ENCODE measurements at regions not wholly inside any gene's neighbourhood (a gene's known extent, or its start where the extent isn't known, plus 50 kb on each side); places are given as distances from the start of the nearest gene placed in this dataset.
"Not testable (repeated sequence)": the region's sequence is repeated elsewhere in the genome, so short reads cannot be mapped to it uniquely, and the experiment has no call there.

DNA sequence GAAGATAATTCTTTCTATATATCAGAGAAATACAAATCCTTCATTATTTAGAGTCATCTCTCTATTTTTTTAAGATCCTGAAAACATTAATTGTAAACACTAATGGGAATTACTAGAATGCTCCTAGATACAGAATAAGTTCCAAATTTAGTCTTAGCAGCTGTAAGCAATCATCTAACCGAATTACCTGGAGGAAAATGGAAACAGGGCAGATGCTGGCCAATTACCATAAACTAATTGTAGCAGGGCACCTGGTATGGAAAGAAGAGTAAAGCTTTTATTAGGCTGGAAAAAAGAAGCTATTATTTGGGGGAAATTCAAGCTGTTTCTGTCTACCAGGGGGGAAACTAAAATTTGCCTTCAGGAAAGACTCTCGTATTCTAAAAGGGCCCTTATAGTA, 257.5 kb downstream of the MMUT start:
- no peaks in the 10 kb centered on the region for H3K4me1 Mint-ChIP-seq

GRCh38 chr6:49202924-49203536, 260.0 kb downstream of the MMUT start:
- Histone ChIP-seq H3K27me3 (ENCODE audit: insufficient read depth, low read length, poor library complexity, severe bottlenecking) (no peaks in the 10 kb centered on the region), H3K36me3 (ENCODE audit: insufficient read depth, low read length) (no peaks in the 10 kb centered on the region), H3K4me1 (ENCODE audit: insufficient read depth, low read length) (no peaks in the 10 kb centered on the region), H3K27ac (ENCODE audit: low read depth, low read length) (no peak overlapping the region), H3K4me3 (ENCODE audit: low read length) (no peak overlapping the region), H3K9me3 (ENCODE audit: low read length) (no peaks in the 10 kb centered on the region)
- H3K4me3 Mint-ChIP-seq = no peak overlapping the region
- ChIA-PET POLR2A (no interaction called here), CTCF (no interaction called here)
- peaks cover 0 to 18% (median 8%) of the 10 kb centered on the region in 5 donors for H3K9me3 Mint-ChIP-seq
- no peaks in the 10 kb centered on the region for H3K4me1 Mint-ChIP-seq
- no peaks in the 10 kb centered on the region for H3K27me3 Mint-ChIP-seq
- no peak overlapping the region for H3K27ac Mint-ChIP-seq
- peaks cover 0 to 1% (median 0%) of the 10 kb centered on the region in 3 donors for H3K36me3 Mint-ChIP-seq
- DNase-seq = no peak

More for the DNA sequence above, 257.5 kb downstream of the MMUT start:
- H3K27ac ChIP-seq (ENCODE audit: low read depth, low read length) = no peak overlapping the region
- H3K4me1 ChIP-seq (ENCODE audit: insufficient read depth, low read length) = no peaks in the 10 kb centered on the region
- Mint-ChIP-seq H3K9me3 (peaks cover 0 to 22% (median 9%) of the 10 kb centered on the region in 5 donors), H3K36me3 (peaks cover 0 to 1% (median 0%) of the 10 kb centered on the region in 3 donors), H3K27me3 (no peaks in the 10 kb centered on the region), H3K4me3 (no peak overlapping the region), H3K27ac (no peak overlapping the region)
- DNase-seq = no peak
- CTCF ChIA-PET = no interaction called here
- H3K9me3 ChIP-seq (ENCODE audit: low read length) = no peaks in the 10 kb centered on the region
- POLR2A ChIA-PET = no interaction called here
- no peaks in the 10 kb centered on the region for H3K36me3 ChIP-seq (ENCODE audit: insufficient read depth, low read length)
- no peaks in the 10 kb centered on the region for H3K27me3 ChIP-seq (ENCODE audit: insufficient read depth, low read length, poor library complexity, severe bottlenecking)
- H3K4me3 ChIP-seq (ENCODE audit: low read length) = no peak overlapping the region

DNA sequence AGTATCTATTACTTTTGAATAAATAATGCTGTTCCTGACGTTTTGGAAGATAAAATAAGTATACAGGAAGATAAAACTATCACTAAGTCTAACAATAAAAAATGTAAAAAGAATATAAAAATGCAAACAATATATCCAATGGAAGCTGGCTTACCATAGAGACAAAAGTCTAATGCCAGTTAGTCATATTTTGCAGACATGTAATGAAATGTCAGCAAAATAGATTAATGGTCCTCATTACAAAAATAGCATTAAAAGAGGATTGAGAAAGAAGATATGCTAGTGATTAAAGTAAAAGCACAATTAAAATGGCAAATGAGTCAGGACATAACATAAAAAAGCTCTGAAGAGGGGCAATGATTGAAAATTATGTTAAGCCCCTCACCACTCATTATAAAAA, 265.0 kb downstream of the MMUT start:
- Mint-ChIP-seq H3K27me3 (no peaks in the 10 kb centered on the region), H3K4me3 (no peak overlapping the region), H3K36me3 (peaks cover 0 to 1% (median 0%) of the 10 kb centered on the region in 3 donors), H3K9me3 (peaks cover 0 to 12% (median 6%) of the 10 kb centered on the region in 5 donors), H3K4me1 (no peaks in the 10 kb centered on the region), H3K27ac (no peak overlapping the region)
- Histone ChIP-seq H3K27ac (ENCODE audit: low read depth, low read length) (no peak overlapping the region), H3K36me3 (ENCODE audit: insufficient read depth, low read length) (no peaks in the 10 kb centered on the region), H3K27me3 (ENCODE audit: insufficient read depth, low read length, poor library complexity, severe bottlenecking) (no peaks in the 10 kb centered on the region), H3K4me3 (ENCODE audit: low read length) (no peak overlapping the region), H3K4me1 (ENCODE audit: insufficient read depth, low read length) (no peaks in the 10 kb centered on the region), H3K9me3 (ENCODE audit: low read length) (no peaks in the 10 kb centered on the region)
- POLR2A ChIA-PET = no interaction called here
- CTCF ChIA-PET = no interaction called here
- no peak for DNase-seq

- CTCF ChIA-PET; H3K4me3 ChIP-seq (ENCODE audit: low read length); POLR2A ChIA-PET; H3K27me3 Mint-ChIP-seq; H3K4me3 Mint-ChIP-seq; H3K27ac ChIP-seq (ENCODE audit: low read depth, low read length); H3K36me3 Mint-ChIP-seq; DNase-seq; H3K27me3 ChIP-seq (ENCODE audit: insufficient read depth, low read length, poor library complexity, severe bottlenecking); H3K4me1 Mint-ChIP-seq; H3K36me3 ChIP-seq (ENCODE audit: insufficient read depth, low read length); H3K9me3 ChIP-seq (ENCODE audit: low read length); H3K4me1 ChIP-seq (ENCODE audit: insufficient read depth, low read length); H3K27ac Mint-ChIP-seq: not testable (repeated sequence)
- H3K9me3 Mint-ChIP-seq = peaks cover 11 to 19% (median 13%) of the 10 kb centered on the region in 5 donors
These were observed 300.7 kb downstream of the MMUT start for GRCh38 chr6:49162379-49162778.

DNA sequence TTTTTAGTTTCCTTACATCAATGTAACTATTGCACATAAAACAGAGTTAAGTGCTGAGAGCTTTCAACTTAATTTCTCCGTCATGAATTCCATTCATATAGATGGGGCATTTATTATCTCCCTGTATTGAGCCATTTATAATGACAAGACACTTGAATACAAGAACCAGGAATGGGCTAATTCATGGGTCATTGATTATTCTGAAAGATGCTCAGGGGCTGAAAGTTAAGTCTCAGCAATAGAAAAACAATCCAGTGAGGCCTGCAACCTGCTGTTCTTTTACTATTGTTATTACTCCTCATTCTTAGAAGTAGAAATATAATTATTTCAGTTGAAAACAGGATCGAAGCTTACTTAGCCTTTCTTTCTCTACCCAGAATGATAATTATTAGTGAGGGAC, 307.7 kb downstream of the MMUT start:
- Mint-ChIP-seq H3K27ac (no peak overlapping the region), H3K9me3 (peaks cover 2 to 22% (median 11%) of the 10 kb centered on the region in 5 donors)
- CTCF ChIA-PET = no interaction called here

DNA sequence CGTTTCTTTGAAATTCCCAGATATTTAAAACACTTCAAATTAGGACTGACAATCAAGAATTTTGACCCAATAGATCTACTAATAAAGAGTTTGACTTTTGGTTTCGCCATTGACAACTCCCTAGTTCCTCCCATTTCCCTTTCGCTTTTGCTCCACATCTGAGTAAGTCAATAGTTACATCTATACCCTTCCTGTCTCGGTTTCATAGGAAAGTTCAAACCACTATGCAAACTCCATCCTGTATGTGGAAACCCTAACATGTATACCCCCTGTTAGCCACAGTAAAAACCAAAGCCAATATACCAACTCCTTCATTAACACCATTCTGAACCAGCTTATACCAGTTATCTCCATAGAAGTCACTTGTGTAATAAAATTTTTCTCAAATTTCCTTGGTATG, 311.1 kb downstream of the MMUT start:
- no peak overlapping the region for H3K27ac Mint-ChIP-seq
- Histone ChIP-seq H3K27ac (ENCODE audit: low read depth, low read length) (no peak overlapping the region), H3K27me3 (ENCODE audit: insufficient read depth, low read length, poor library complexity, severe bottlenecking) (no peaks in the 10 kb centered on the region), H3K4me1 (ENCODE audit: insufficient read depth, low read length) (no peaks in the 10 kb centered on the region), H3K9me3 (ENCODE audit: low read length) (no peaks in the 10 kb centered on the region), H3K36me3 (ENCODE audit: insufficient read depth, low read length) (no peaks in the 10 kb centered on the region), H3K4me3 (ENCODE audit: low read length) (no peak overlapping the region)
- H3K36me3 Mint-ChIP-seq = no peaks in the 10 kb centered on the region
- no peaks in the 10 kb centered on the region for H3K4me1 Mint-ChIP-seq
- peaks cover 0 to 26% (median 17%) of the 10 kb centered on the region in 5 donors for H3K9me3 Mint-ChIP-seq
- H3K27me3 Mint-ChIP-seq = peaks cover 0 to 1% of the 10 kb centered on the region in 2 donors
- DNase-seq = no peak
- no peak overlapping the region for H3K4me3 Mint-ChIP-seq
- POLR2A ChIA-PET = no interaction called here
- CTCF ChIA-PET = no interaction called here

More for the DNA sequence above, 307.7 kb downstream of the MMUT start:
- H3K36me3 ChIP-seq (ENCODE audit: insufficient read depth, low read length) = no peaks in the 10 kb centered on the region
- no peaks in the 10 kb centered on the region for H3K27me3 ChIP-seq (ENCODE audit: insufficient read depth, low read length, poor library complexity, severe bottlenecking)
- no peak overlapping the region for H3K27ac ChIP-seq (ENCODE audit: low read depth, low read length)
- peaks cover 0 to 1% of the 10 kb centered on the region in 2 donors for H3K27me3 Mint-ChIP-seq
- H3K36me3 Mint-ChIP-seq = no peaks in the 10 kb centered on the region
- no peaks in the 10 kb centered on the region for H3K4me1 ChIP-seq (ENCODE audit: insufficient read depth, low read length)
- no peak for DNase-seq
- POLR2A ChIA-PET = no interaction called here
- H3K4me1 Mint-ChIP-seq = no peaks in the 10 kb centered on the region
- H3K4me3 Mint-ChIP-seq = no peak overlapping the region
- H3K4me3 ChIP-seq (ENCODE audit: low read length) = no peak overlapping the region
- H3K9me3 ChIP-seq (ENCODE audit: low read length) = no peaks in the 10 kb centered on the region

DNA sequence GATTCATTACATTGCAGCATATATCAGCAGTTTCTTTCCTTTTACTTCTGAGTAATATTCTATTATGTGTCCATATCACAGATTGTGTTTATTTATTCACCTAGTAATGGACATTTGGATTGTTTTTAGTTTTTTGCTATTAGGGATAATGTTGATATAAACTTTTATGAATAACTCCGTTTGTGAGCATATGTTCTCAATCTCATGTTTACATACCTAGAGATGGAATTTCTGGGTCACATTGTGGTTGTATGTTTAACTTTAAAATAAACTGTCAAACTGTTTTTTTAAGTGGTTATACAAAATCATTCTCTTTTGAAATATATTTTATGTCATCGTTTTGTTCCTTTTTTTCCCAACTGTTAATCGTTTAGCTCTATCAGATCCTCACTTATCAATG, 311.6 kb downstream of the MMUT start:
- no peaks in the 10 kb centered on the region for H3K9me3 ChIP-seq (ENCODE audit: low read length)
- H3K27ac ChIP-seq (ENCODE audit: low read depth, low read length) = no peak overlapping the region
- no peak for DNase-seq
- no peaks in the 10 kb centered on the region for H3K4me1 ChIP-seq (ENCODE audit: insufficient read depth, low read length)
- H3K4me3 Mint-ChIP-seq = no peak overlapping the region
- no peaks in the 10 kb centered on the region for H3K36me3 Mint-ChIP-seq
- H3K27ac Mint-ChIP-seq = no peak overlapping the region
- H3K27me3 ChIP-seq (ENCODE audit: insufficient read depth, low read length, poor library complexity, severe bottlenecking) = no peaks in the 10 kb centered on the region
- H3K4me1 Mint-ChIP-seq = no peaks in the 10 kb centered on the region
- H3K9me3 Mint-ChIP-seq = peaks cover 0 to 29% (median 17%) of the 10 kb centered on the region in 5 donors
- ChIA-PET CTCF (no interaction called here), POLR2A (no interaction called here)
- peaks cover 0 to 1% of the 10 kb centered on the region in 2 donors for H3K27me3 Mint-ChIP-seq
- H3K4me3 ChIP-seq (ENCODE audit: low read length) = no peak overlapping the region
- H3K36me3 ChIP-seq (ENCODE audit: insufficient read depth, low read length) = no peaks in the 10 kb centered on the region

DNA sequence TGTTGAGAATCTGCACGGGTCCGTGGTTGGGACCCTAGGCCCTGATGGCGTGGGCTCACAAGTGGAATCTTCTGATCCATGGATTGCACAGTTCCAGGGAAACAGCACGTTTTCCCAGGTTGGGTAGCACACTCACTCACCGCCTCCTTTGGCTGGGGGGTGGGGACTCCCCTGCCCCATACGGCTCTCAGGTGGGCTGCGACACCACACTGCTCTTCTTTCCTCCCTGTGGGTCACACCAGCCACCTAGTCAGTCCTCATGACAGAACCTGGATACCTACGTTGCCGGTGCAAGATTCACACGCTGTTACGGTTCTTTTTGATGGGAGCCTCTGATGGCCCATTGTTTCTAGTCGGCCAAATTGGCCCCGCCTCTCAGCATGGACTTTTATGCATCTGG, 312.0 kb downstream of the MMUT start:
- Mint-ChIP-seq H3K9me3 (peaks cover under 1 to 30% (median 20%) of the 10 kb centered on the region in 5 donors), H3K4me3 (no peak overlapping the region), H3K36me3 (no peaks in the 10 kb centered on the region), H3K4me1 (no peaks in the 10 kb centered on the region), H3K27ac (no peak overlapping the region), H3K27me3 (peaks cover 0 to 1% of the 10 kb centered on the region in 2 donors)
- no peak for DNase-seq
- no peaks in the 10 kb centered on the region for H3K36me3 ChIP-seq (ENCODE audit: insufficient read depth, low read length)
- no peaks in the 10 kb centered on the region for H3K9me3 ChIP-seq (ENCODE audit: low read length)
- H3K27ac ChIP-seq (ENCODE audit: low read depth, low read length) = no peak overlapping the region
- no peaks in the 10 kb centered on the region for H3K27me3 ChIP-seq (ENCODE audit: insufficient read depth, low read length, poor library complexity, severe bottlenecking)
- no peaks in the 10 kb centered on the region for H3K4me1 ChIP-seq (ENCODE audit: insufficient read depth, low read length)
- no peak overlapping the region for H3K4me3 ChIP-seq (ENCODE audit: low read length)
- ChIA-PET CTCF (no interaction called here), POLR2A (no interaction called here)

DNA sequence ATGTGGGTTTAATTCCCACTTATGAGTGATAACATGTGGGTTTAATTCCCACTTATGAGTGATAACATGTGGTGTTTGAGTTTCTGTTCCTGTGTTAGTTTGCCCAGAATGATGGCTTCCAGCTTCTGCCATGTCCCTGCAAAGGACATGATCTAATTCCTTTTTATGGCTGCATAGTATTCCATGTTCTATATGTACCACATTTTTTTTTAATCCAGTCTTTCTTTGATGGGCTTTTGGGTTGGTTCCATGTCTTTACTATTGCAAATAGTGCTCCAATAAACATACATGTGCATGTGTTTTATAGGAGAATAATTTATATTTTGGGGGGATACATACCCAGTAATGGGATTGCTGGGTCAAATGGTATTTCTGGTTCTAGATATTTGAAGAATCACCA, 317.8 kb downstream of the MMUT start:
- CTCF ChIA-PET = no interaction called here
- no peak for DNase-seq
- no peak overlapping the region for H3K4me3 ChIP-seq (ENCODE audit: low read length)
- H3K27me3 ChIP-seq (ENCODE audit: insufficient read depth, low read length, poor library complexity, severe bottlenecking) = no peaks in the 10 kb centered on the region
- POLR2A ChIA-PET = no interaction called here
- no peaks in the 10 kb centered on the region for H3K4me1 ChIP-seq (ENCODE audit: insufficient read depth, low read length)
- peaks cover 5 to 30% (median 13%) of the 10 kb centered on the region in 5 donors for H3K9me3 Mint-ChIP-seq
- no peaks in the 10 kb centered on the region for H3K36me3 ChIP-seq (ENCODE audit: insufficient read depth, low read length)
- H3K4me3 Mint-ChIP-seq = no peak overlapping the region
- no peak overlapping the region for H3K27ac ChIP-seq (ENCODE audit: low read depth, low read length)
- no peaks in the 10 kb centered on the region for H3K9me3 ChIP-seq (ENCODE audit: low read length)
- no peaks in the 10 kb centered on the region for H3K36me3 Mint-ChIP-seq
- H3K27ac Mint-ChIP-seq = no peak overlapping the region
- no peaks in the 10 kb centered on the region for H3K27me3 Mint-ChIP-seq
- H3K4me1 Mint-ChIP-seq = no peaks in the 10 kb centered on the region

All from CD8-positive, alpha-beta memory T cell (primary cell).